AG09319 (cell line): ENCODE measurements at regions not wholly inside any gene's neighbourhood (a gene's known extent, or its start where the extent isn't known, plus 50 kb on each side); places are given as distances from the start of the nearest gene placed in this dataset.

Experiments used
- DNase-seq: peaks from one replicate; pipeline ENCODE4 v3.0.0-alpha.2; 2010; ENCODE audit warnings: low read depth; ENCODE audit errors: extremely low read depth
- TF ChIP-seq, protein P1 (sequence below): IDR thresholded peaks from 2 replicates; pipeline ENCODE4 v1.5.1; 2011; ENCODE audit warnings: low read depth, mild to moderate bottlenecking, inconsistent platforms, low read length, moderate library complexity

DNA sequence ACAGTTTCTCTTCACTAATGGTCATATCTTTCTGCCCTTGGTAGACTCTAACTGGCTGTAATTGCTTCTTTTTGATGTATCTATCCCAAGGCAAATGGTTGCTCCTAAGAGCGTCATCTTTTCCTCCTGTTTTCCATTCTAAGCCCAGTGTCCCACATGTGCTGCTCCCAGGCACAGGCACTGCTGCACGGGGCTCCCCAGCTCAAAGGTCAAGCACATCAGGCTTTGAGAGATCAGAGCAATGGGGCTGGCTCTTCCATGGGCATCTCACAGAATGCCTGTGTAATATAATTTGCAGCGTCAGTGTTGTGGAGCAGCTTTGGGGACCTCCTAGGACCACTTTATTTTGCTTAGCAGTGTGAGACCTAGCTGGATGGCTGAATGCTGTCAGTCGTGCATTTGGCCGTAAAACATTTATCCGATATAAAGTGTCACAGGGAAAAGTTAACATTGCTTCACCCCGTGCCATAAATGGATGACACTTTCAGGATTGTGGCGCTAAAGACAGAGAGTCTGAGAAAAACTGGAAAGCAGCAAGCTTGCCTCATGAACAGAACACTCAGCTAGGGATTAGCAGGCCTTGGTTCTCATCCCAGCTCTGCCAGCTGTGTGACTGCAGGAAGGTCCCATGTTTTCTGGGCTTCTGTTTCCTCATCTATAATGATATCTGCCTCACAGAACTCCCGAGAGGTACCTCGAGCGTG lies 277.5 kb upstream of the TBL1XR1 start:
- TF ChIP-seq, protein P1, sequence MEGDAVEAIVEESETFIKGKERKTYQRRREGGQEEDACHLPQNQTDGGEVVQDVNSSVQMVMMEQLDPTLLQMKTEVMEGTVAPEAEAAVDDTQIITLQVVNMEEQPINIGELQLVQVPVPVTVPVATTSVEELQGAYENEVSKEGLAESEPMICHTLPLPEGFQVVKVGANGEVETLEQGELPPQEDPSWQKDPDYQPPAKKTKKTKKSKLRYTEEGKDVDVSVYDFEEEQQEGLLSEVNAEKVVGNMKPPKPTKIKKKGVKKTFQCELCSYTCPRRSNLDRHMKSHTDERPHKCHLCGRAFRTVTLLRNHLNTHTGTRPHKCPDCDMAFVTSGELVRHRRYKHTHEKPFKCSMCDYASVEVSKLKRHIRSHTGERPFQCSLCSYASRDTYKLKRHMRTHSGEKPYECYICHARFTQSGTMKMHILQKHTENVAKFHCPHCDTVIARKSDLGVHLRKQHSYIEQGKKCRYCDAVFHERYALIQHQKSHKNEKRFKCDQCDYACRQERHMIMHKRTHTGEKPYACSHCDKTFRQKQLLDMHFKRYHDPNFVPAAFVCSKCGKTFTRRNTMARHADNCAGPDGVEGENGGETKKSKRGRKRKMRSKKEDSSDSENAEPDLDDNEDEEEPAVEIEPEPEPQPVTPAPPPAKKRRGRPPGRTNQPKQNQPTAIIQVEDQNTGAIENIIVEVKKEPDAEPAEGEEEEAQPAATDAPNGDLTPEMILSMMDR, result no peak
- no peak for DNase-seq

- no peak for DNase-seq
- TF ChIP-seq, protein P1, result no peak
These were observed 278.0 kb upstream of the TBL1XR1 start for GRCh38 chr3:177475356-177475665.

DNA sequence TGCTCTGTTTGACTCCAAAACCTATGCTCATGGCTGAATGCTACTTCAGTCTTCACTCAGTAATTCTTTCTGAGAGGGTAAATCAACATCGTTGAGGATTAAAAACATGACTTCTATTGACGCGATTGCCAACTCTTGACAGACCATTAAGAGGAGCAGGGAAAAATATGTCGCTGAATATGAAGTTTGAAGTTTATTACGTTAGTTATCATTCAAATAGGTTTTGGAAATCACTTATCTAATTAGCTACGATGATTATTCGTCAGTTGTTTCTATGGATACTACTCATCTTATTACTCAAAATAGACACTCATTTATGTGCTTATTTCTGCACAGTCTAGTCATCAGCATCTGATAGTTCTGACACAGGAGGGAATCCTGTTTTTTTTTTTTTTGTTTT lies 279.2 kb upstream of the TBL1XR1 start:
- TF ChIP-seq, protein P1, result no peak
- DNase-seq, result no peak

DNA sequence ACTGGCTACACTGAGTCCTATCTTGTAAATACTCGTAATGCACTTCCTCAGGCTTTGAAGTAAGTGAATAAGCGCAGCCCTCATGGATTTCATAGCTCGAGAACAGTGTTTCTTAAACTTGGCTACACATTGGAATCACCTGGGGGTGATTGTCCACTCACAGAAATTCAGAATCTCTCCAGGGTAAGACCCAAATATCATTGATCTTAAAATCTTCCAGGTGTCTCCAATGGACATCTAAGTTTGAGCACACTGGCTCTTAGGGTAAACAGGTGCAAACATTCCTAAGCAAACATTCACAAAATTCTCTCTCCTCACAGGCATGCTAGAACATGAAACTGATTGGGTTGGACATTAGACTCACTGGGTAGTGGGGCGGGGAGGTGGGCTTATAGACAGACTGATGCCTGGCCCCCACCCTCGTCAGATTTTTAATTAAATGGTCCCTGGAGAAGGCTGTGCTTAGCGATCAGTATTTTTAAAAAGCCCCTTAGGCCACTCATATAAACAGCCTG lies 279.7 kb upstream of the TBL1XR1 start:
- TF ChIP-seq, protein P1, result no peak
- DNase-seq, result no peak

DNA sequence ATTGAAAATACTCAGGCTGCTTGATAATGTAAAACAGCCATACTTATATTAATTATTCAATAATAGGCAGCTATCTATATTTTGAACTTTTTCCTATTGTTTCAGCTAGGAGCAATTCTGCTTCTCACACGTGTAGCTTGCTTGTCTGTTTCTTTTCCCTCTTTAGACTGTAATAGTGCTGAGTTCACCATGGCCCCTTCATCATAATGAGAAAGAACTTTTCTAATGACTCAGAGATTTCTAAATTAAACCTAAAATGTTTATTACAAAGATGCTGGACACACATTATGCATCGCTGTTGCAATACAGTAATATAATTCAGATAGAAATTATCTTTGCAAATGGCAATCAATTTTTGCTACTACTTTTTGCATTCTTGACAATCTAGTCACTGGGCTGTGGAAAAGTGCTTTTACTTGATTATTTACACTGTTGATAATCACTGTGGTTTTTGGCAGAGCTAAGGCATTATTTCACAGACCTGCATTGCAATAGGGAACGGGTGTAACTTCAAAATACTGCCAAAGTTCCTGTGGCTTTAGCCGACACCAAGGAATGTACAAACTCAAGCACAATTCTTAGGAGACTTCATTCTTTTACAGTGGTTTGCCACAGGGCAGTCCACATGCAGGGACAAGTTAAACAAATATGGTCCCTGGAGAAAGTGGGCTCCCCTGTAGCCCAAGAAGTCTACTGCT lies 281.0 kb upstream of the TBL1XR1 start:
- TF ChIP-seq, protein P1, result no peak
- DNase-seq, result peak; percentile 99

GRCh38 chr3:177479630-177480029 lies 282.3 kb upstream of the TBL1XR1 start:
- DNase-seq, result no peak
- TF ChIP-seq, protein P1, result no peak

DNA sequence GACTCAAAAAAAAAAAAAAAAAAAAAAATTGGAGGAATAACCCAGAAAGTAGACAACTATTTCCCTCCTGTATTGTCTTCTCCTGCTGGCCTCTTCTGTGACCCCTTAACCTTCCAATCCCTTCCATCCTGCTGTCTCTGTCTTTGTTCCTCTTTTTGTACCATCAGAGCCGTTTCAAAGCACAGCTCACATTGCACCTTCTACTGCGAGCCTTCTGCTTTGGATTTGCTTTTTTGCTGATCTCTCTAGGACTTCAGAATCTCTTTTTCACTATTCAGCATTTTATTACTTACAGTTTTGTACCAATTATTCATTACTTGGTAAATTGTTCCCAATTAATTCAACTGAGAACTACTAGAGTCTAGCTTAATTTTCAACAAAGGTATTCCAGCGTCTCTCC lies 284.0 kb upstream of the TBL1XR1 start:
- no peak for DNase-seq
- TF ChIP-seq, protein P1, result no peak
